GM18508 (cell line): ENCODE measurements at regions not wholly inside any gene's neighbourhood (a gene's known extent, or its start where the extent isn't known, plus 50 kb on each side); places are given as distances from the start of the nearest gene placed in this dataset.

ENCODE experiments used
- ATAC-seq: cut with Tn5 transposase; IDR thresholded peaks from one replicate; pipeline ENCODE4 v1.9.1; 2021; ENCODE audit warnings: moderate number of reproducible peaks; ENCODE audit not compliant: insufficient read depth, unreplicated experiment

- ATAC-seq: no peak
Observed at GRCh38 chr2:123086613-123087385, 938.3 kb upstream of the CNTNAP5 start.

- ATAC-seq: no peak
Observed at GRCh38 chr2:123091471-123091870, 933.6 kb upstream of the CNTNAP5 start.

- no peak for ATAC-seq
Observed at GRCh38 chr2:123093199-123093598, 931.9 kb upstream of the CNTNAP5 start.

GRCh38 chr2:123095219-123095835, 929.8 kb upstream of the CNTNAP5 start:
- no peak for ATAC-seq

GRCh38 chr2:123098619-123099018, 926.5 kb upstream of the CNTNAP5 start:
- no peak for ATAC-seq

- ATAC-seq: no peak
Observed at GRCh38 chr2:123101434-123101833, 923.7 kb upstream of the CNTNAP5 start.

GRCh38 chr2:123103902-123104301, 921.2 kb upstream of the CNTNAP5 start:
- ATAC-seq: no peak

- ATAC-seq: no peak
Observed at GRCh38 chr2:123116595-123116994, 908.5 kb upstream of the CNTNAP5 start.

GRCh38 chr2:123127236-123127635, 897.9 kb upstream of the CNTNAP5 start:
- no peak for ATAC-seq

GRCh38 chr2:123128951-123129350, 896.1 kb upstream of the CNTNAP5 start:
- no peak for ATAC-seq

GRCh38 chr2:123136419-123136818, 888.7 kb upstream of the CNTNAP5 start:
- ATAC-seq: no peak

- no peak for ATAC-seq
Observed at GRCh38 chr2:123144082-123144481, 881.0 kb upstream of the CNTNAP5 start.

- ATAC-seq: no peak
Observed at GRCh38 chr2:123153041-123153440, 872.0 kb upstream of the CNTNAP5 start.

GRCh38 chr2:123154195-123154594, 870.9 kb upstream of the CNTNAP5 start:
- ATAC-seq: no peak

GRCh38 chr2:123157016-123157415, 868.1 kb upstream of the CNTNAP5 start:
- no peak for ATAC-seq

GRCh38 chr2:123162400-123163016, 862.6 kb upstream of the CNTNAP5 start:
- no peak for ATAC-seq

GRCh38 chr2:123163398-123163797, 861.7 kb upstream of the CNTNAP5 start:
- no peak for ATAC-seq

- ATAC-seq: no peak
Observed at GRCh38 chr2:123164216-123164615, 860.9 kb upstream of the CNTNAP5 start.

GRCh38 chr2:123165616-123166015, 859.5 kb upstream of the CNTNAP5 start:
- no peak for ATAC-seq

- ATAC-seq: no peak
Observed at GRCh38 chr2:123179526-123179925, 845.6 kb upstream of the CNTNAP5 start.

GRCh38 chr2:123195957-123196356, 829.1 kb upstream of the CNTNAP5 start:
- ATAC-seq: no peak

GRCh38 chr2:123200035-123200434, 825.1 kb upstream of the CNTNAP5 start:
- no peak for ATAC-seq
